ENCODE measurements at regions not wholly inside any gene's neighbourhood (a gene's known extent, or its start where the extent isn't known, plus 50 kb on each side); places are given as distances from the start of the nearest gene placed in this dataset.

GRCh38 chr2:208545403-208546042 lies 138.9 kb downstream of the PTH2R start:
- TF ChIP-seq CTCF (IDR thresholded peaks at IDR 0.05; ENCODE audit: poor library complexity, severe bottlenecking): no peak
- Histone ChIP-seq H3K36me3 (ENCODE audit: low read depth) (no peaks in the 10 kb centered on the region), H3K4me3 (ENCODE audit: severe bottlenecking) (no peak overlapping the region), H3K27ac (ENCODE audit: poor library complexity, severe bottlenecking) (no peak overlapping the region), H3K27me3 (ENCODE audit: insufficient read depth, poor library complexity, severe bottlenecking) (no peaks in the 10 kb centered on the region), H3K9me3 (ENCODE audit: severe bottlenecking) (no peaks in the 10 kb centered on the region), H3K4me1 (ENCODE audit: insufficient read depth, poor library complexity, severe bottlenecking) (no peaks in the 10 kb centered on the region)
- DNase-seq (ENCODE audit: low spot score) (no peak), ATAC-seq (ENCODE audit: low read depth) (no peak)

- Histone ChIP-seq H3K4me3 (ENCODE audit: severe bottlenecking) (no peak overlapping the region), H3K4me1 (ENCODE audit: insufficient read depth, poor library complexity, severe bottlenecking) (no peaks in the 10 kb centered on the region), H3K9me3 (ENCODE audit: severe bottlenecking) (no peaks in the 10 kb centered on the region), H3K27me3 (ENCODE audit: insufficient read depth, poor library complexity, severe bottlenecking) (no peaks in the 10 kb centered on the region), H3K36me3 (ENCODE audit: low read depth) (no peaks in the 10 kb centered on the region), H3K27ac (ENCODE audit: poor library complexity, severe bottlenecking) (no peak overlapping the region)
- TF ChIP-seq CTCF (IDR thresholded peaks at IDR 0.05; ENCODE audit: poor library complexity, severe bottlenecking): no peak
- DNase-seq (ENCODE audit: low spot score): no peak
- no peak for ATAC-seq (ENCODE audit: low read depth)
Observed at GRCh38 chr2:208546107-208546506, 139.5 kb downstream of the PTH2R start.

- Histone ChIP-seq H3K36me3 (ENCODE audit: low read depth) (no peaks in the 10 kb centered on the region), H3K9me3 (ENCODE audit: severe bottlenecking) (no peaks in the 10 kb centered on the region), H3K27ac (ENCODE audit: poor library complexity, severe bottlenecking) (no peak overlapping the region), H3K4me3 (ENCODE audit: severe bottlenecking) (no peak overlapping the region), H3K4me1 (ENCODE audit: insufficient read depth, poor library complexity, severe bottlenecking) (no peaks in the 10 kb centered on the region), H3K27me3 (ENCODE audit: insufficient read depth, poor library complexity, severe bottlenecking) (no peaks in the 10 kb centered on the region)
- ATAC-seq (ENCODE audit: low read depth): no peak
- TF ChIP-seq CTCF (IDR thresholded peaks at IDR 0.05; ENCODE audit: poor library complexity, severe bottlenecking): no peak
- DNase-seq (ENCODE audit: low spot score): no peak
Observed at GRCh38 chr2:208546860-208547650, 140.5 kb downstream of the PTH2R start.

- H3K27me3 ChIP-seq (ENCODE audit: insufficient read depth, poor library complexity, severe bottlenecking): no peaks in the 10 kb centered on the region
- H3K36me3 ChIP-seq (ENCODE audit: low read depth): no peaks in the 10 kb centered on the region
- H3K4me3 ChIP-seq (ENCODE audit: severe bottlenecking): no peak overlapping the region
- TF ChIP-seq CTCF (IDR thresholded peaks at IDR 0.05; ENCODE audit: poor library complexity, severe bottlenecking): no peak
- no peak overlapping the region for H3K27ac ChIP-seq (ENCODE audit: poor library complexity, severe bottlenecking)
- H3K4me1 ChIP-seq (ENCODE audit: insufficient read depth, poor library complexity, severe bottlenecking): no peaks in the 10 kb centered on the region
- no peaks in the 10 kb centered on the region for H3K9me3 ChIP-seq (ENCODE audit: severe bottlenecking)
- no peak for DNase-seq (ENCODE audit: low spot score)
- ATAC-seq (ENCODE audit: low read depth): no peak
Observed at GRCh38 chr2:208548700-208549099, 142.1 kb downstream of the PTH2R start.

All from RWPE2 (cell line).